Neural crest cell (in vitro differentiated cells): ENCODE measurements at regions not wholly inside any gene's neighbourhood (a gene's known extent, or its start where the extent isn't known, plus 50 kb on each side); places are given as distances from the start of the nearest gene placed in this dataset.
"Not testable (repeated sequence)": the region's sequence is repeated elsewhere in the genome, so short reads cannot be mapped to it uniquely, and the experiment has no call there.

Experiments
- DNase-seq: peaks from one replicate; pipeline ENCODE4 v3.0.0; 2021; ENCODE audit warnings: low read depth, mixed read lengths, low spot score
- H3K27ac Mint-ChIP-seq: one replicate; pipeline ENCODE4 v1.8.0; 2021; ENCODE audit warnings: mild to moderate bottlenecking, mixed read lengths; ENCODE audit not compliant: unreplicated experiment
- H3K27me3 Mint-ChIP-seq: 2 replicates; pipeline ENCODE4 v1.8.0; 2021; ENCODE audit warnings: low read depth, mild to moderate bottlenecking, mixed read lengths
- H3K36me3 Mint-ChIP-seq: 2 replicates; pipeline ENCODE4 v1.8.0; 2021; ENCODE audit warnings: low read depth, mild to moderate bottlenecking, mixed read lengths
- H3K4me1 Mint-ChIP-seq: 2 replicates; pipeline ENCODE4 v1.8.0; 2021; ENCODE audit warnings: mixed read lengths
- H3K4me3 Mint-ChIP-seq: one replicate; pipeline ENCODE4 v1.8.0; 2021; ENCODE audit warnings: mild to moderate bottlenecking, mixed read lengths
- H3K9me3 Mint-ChIP-seq: 2 replicates; pipeline ENCODE4 v1.8.0; 2021; ENCODE audit warnings: mixed read lengths
- CTCF ChIP-seq: fragments of 200-600 bp; sonication (generic); conservative IDR thresholded peaks from 2 replicates; pipeline ENCODE4 v1.5.0; 2021; ENCODE audit warnings: antibody characterized with exemption, mild to moderate bottlenecking

- no peaks in the 10 kb centered on the region for H3K9me3 Mint-ChIP-seq
- H3K36me3 Mint-ChIP-seq: no peaks in the 10 kb centered on the region
- no peak overlapping the region for H3K4me3 Mint-ChIP-seq
- no peaks in the 10 kb centered on the region for H3K27me3 Mint-ChIP-seq
- TF ChIP-seq CTCF: no peak
- H3K27ac Mint-ChIP-seq: no peak overlapping the region
- no peak for DNase-seq
- no peaks in the 10 kb centered on the region for H3K4me1 Mint-ChIP-seq
Observed at GRCh38 chr2:194465641-194466040, 1191.4 kb upstream of the SLC39A10 start.

GRCh38 chr2:194464964-194465638 is 1191.9 kb upstream of the SLC39A10 start:
- no peak for TF ChIP-seq CTCF
- Mint-ChIP-seq H3K27ac (no peak overlapping the region), H3K27me3 (no peaks in the 10 kb centered on the region), H3K4me3 (no peak overlapping the region), H3K4me1 (no peaks in the 10 kb centered on the region), H3K9me3 (no peaks in the 10 kb centered on the region), H3K36me3 (no peaks in the 10 kb centered on the region)
- DNase-seq: no peak

GRCh38 chr2:194462883-194463282 is 1194.1 kb upstream of the SLC39A10 start:
- not testable (repeated sequence) for H3K27ac Mint-ChIP-seq, H3K36me3 Mint-ChIP-seq, H3K27me3 Mint-ChIP-seq, H3K4me3 Mint-ChIP-seq, H3K4me1 Mint-ChIP-seq, DNase-seq, H3K9me3 Mint-ChIP-seq

GRCh38 chr2:194455358-194455757 is 1201.7 kb upstream of the SLC39A10 start:
- H3K27me3 Mint-ChIP-seq: no peaks in the 10 kb centered on the region
- H3K9me3 Mint-ChIP-seq: no peaks in the 10 kb centered on the region

GRCh38 chr2:194452504-194452903 is 1204.5 kb upstream of the SLC39A10 start:
- H3K27me3 Mint-ChIP-seq: no peaks in the 10 kb centered on the region
- no peak for TF ChIP-seq CTCF
- no peaks in the 10 kb centered on the region for H3K4me1 Mint-ChIP-seq
- peaks cover 2% of the 10 kb centered on the region for H3K9me3 Mint-ChIP-seq
- H3K36me3 Mint-ChIP-seq: no peaks in the 10 kb centered on the region
- no peak overlapping the region for H3K27ac Mint-ChIP-seq
- no peak overlapping the region for H3K4me3 Mint-ChIP-seq
- DNase-seq: no peak

More at GRCh38 chr2:194455358-194455757, 1201.7 kb upstream of the SLC39A10 start:
- Mint-ChIP-seq H3K4me3 (no peak overlapping the region), H3K36me3 (no peaks in the 10 kb centered on the region), H3K4me1 (no peaks in the 10 kb centered on the region), H3K27ac (no peak overlapping the region)
- no peak for TF ChIP-seq CTCF
- DNase-seq: no peak

- Mint-ChIP-seq H3K4me1 (no peaks in the 10 kb centered on the region), H3K36me3 (no peaks in the 10 kb centered on the region), H3K9me3 (peaks cover 2% of the 10 kb centered on the region), H3K27ac (no peak overlapping the region), H3K27me3 (no peaks in the 10 kb centered on the region), H3K4me3 (no peak overlapping the region)
- no peak for TF ChIP-seq CTCF
- no peak for DNase-seq
Observed at GRCh38 chr2:194445226-194445625, 1211.8 kb upstream of the SLC39A10 start.
